Right renal cortex interstitium (tissue), 3 donors: ENCODE measurements at regions not wholly inside any gene's neighbourhood (a gene's known extent, or its start where the extent isn't known, plus 50 kb on each side); places are given as distances from the start of the nearest gene placed in this dataset.

Experiments used
- DNase-seq, 3 donors: peaks; one replicate each; pipeline ENCODE4 v3.0.0-alpha.2; 2013; ENCODE audit warnings: low read depth in 3 of 3, low spot score in 2 of 3

- no peak for DNase-seq
Measured at GRCh38 chr4:115688961-115689360, 575.5 kb upstream of the NDST4 start.

GRCh38 chr4:115687052-115687755 lies 573.8 kb upstream of the NDST4 start:
- DNase-seq = no peak

GRCh38 chr4:115678425-115678941 lies 565.1 kb upstream of the NDST4 start:
- DNase-seq = no peak

GRCh38 chr4:115675719-115676118 lies 562.3 kb upstream of the NDST4 start:
- no peak for DNase-seq

GRCh38 chr4:115674485-115674884 lies 561.1 kb upstream of the NDST4 start:
- DNase-seq = no peak

- no peak for DNase-seq
Measured at GRCh38 chr4:115671581-115671980, 558.2 kb upstream of the NDST4 start.

GRCh38 chr4:115670930-115671329 lies 557.5 kb upstream of the NDST4 start:
- no peak for DNase-seq

- no peak for DNase-seq
Measured at GRCh38 chr4:115668396-115668795, 555.0 kb upstream of the NDST4 start.

- DNase-seq = no peak
Measured at GRCh38 chr4:115664285-115664684, 550.9 kb upstream of the NDST4 start.

GRCh38 chr4:115660465-115660864 lies 547.0 kb upstream of the NDST4 start:
- no peak for DNase-seq

GRCh38 chr4:115657991-115658650 lies 544.7 kb upstream of the NDST4 start:
- peak in 1 of 3 donors; percentile 10 for DNase-seq

GRCh38 chr4:115655626-115656025 lies 542.2 kb upstream of the NDST4 start:
- no peak for DNase-seq

GRCh38 chr4:115648786-115649185 lies 535.4 kb upstream of the NDST4 start:
- DNase-seq = no peak

GRCh38 chr4:115629270-115629669 lies 515.9 kb upstream of the NDST4 start:
- no peak for DNase-seq

- DNase-seq = no peak
Measured at GRCh38 chr4:115609631-115610030, 496.2 kb upstream of the NDST4 start.

GRCh38 chr4:115607311-115607710 lies 493.9 kb upstream of the NDST4 start:
- DNase-seq = no peak

- no peak for DNase-seq
Measured at GRCh38 chr4:115596265-115597001, 483.0 kb upstream of the NDST4 start.

- DNase-seq = no peak
Measured at GRCh38 chr4:115580901-115581300, 467.5 kb upstream of the NDST4 start.

GRCh38 chr4:115575851-115576250 lies 462.4 kb upstream of the NDST4 start:
- DNase-seq = no peak

GRCh38 chr4:115562506-115562905 lies 449.1 kb upstream of the NDST4 start:
- DNase-seq = no peak

GRCh38 chr4:115548123-115548522 lies 434.7 kb upstream of the NDST4 start:
- no peak for DNase-seq

GRCh38 chr4:115537387-115537786 lies 424.0 kb upstream of the NDST4 start:
- DNase-seq = no peak
